WERI-Rb-1 (cell line): ENCODE measurements at regions not wholly inside any gene's neighbourhood (a gene's known extent, or its start where the extent isn't known, plus 50 kb on each side); places are given as distances from the start of the nearest gene placed in this dataset.

ENCODE experiments used
- DNase-seq: peaks from one replicate; pipeline ENCODE4 v3.0.0-alpha.2; 2020
- H3K27ac ChIP-seq: fragments of 250-450 bp; sonication (Bioruptor Pico); 2 replicates; pipeline ENCODE4 v1.5.1; 2020; ENCODE audit warnings: mild to moderate bottlenecking, moderate library complexity
- H3K27me3 ChIP-seq: fragments of 250-450 bp; sonication (Bioruptor Pico); 2 replicates; pipeline ENCODE4 v1.5.1; 2021; ENCODE audit warnings: mild to moderate bottlenecking, low read depth, moderate library complexity; ENCODE audit not compliant: insufficient read depth, severe bottlenecking
- H3K36me3 ChIP-seq: fragments of 250-450 bp; sonication (Bioruptor Pico); 2 replicates; pipeline ENCODE4 v1.5.1; 2020; ENCODE audit warnings: mild to moderate bottlenecking, moderate library complexity
- H3K4me3 ChIP-seq: 2 replicates; pipeline ENCODE4 v1.5.1; 2011; ENCODE audit warnings: low read depth, mild to moderate bottlenecking, control low read depth, low read length
- H3K9me3 ChIP-seq: fragments of 250-450 bp; sonication (Bioruptor Pico); 2 replicates; pipeline ENCODE4 v1.5.1; 2021; ENCODE audit warnings: mild to moderate bottlenecking, moderate library complexity; ENCODE audit not compliant: severe bottlenecking
- CTCF ChIP-seq: IDR thresholded peaks from 2 replicates; pipeline ENCODE4 v1.5.1; 2011; ENCODE audit warnings: low read depth, mild to moderate bottlenecking, control low read depth, inconsistent platforms, low read length

- no peak for DNase-seq
- H3K27ac ChIP-seq = no peak overlapping the region
- H3K4me3 ChIP-seq = no peak overlapping the region
- H3K27me3 ChIP-seq = peaks cover 7% of the 10 kb centered on the region
- no peaks in the 10 kb centered on the region for H3K9me3 ChIP-seq
- TF ChIP-seq CTCF = no peak
- no peaks in the 10 kb centered on the region for H3K36me3 ChIP-seq
Measured at GRCh38 chr14:42322531-42323284, 716.0 kb downstream of the LRFN5 start.

GRCh38 chr14:42319996-42320395 is 713.3 kb downstream of the LRFN5 start:
- Histone ChIP-seq H3K36me3 (no peaks in the 10 kb centered on the region), H3K27me3 (peaks cover 16% of the 10 kb centered on the region), H3K9me3 (no peaks in the 10 kb centered on the region), H3K27ac (no peak overlapping the region), H3K4me3 (no peak overlapping the region)
- TF ChIP-seq CTCF = no peak
- DNase-seq = no peak

GRCh38 chr14:42316693-42317092 is 710.0 kb downstream of the LRFN5 start:
- DNase-seq = no peak
- H3K27me3 ChIP-seq = peaks cover 21% of the 10 kb centered on the region
- no peak for TF ChIP-seq CTCF
- no peak overlapping the region for H3K27ac ChIP-seq
- no peaks in the 10 kb centered on the region for H3K36me3 ChIP-seq
- peaks cover 3% of the 10 kb centered on the region for H3K9me3 ChIP-seq
- no peak overlapping the region for H3K4me3 ChIP-seq

GRCh38 chr14:42311876-42312275 is 705.2 kb downstream of the LRFN5 start:
- Histone ChIP-seq H3K9me3 (peaks cover 11% of the 10 kb centered on the region), H3K4me3 (no peak overlapping the region), H3K27ac (no peak overlapping the region), H3K36me3 (no peaks in the 10 kb centered on the region), H3K27me3 (peaks cover 16% of the 10 kb centered on the region)
- TF ChIP-seq CTCF = no peak
- DNase-seq = no peak

GRCh38 chr14:42307239-42307825 is 700.7 kb downstream of the LRFN5 start:
- H3K4me3 ChIP-seq = no peak overlapping the region
- peaks cover 3% of the 10 kb centered on the region for H3K27me3 ChIP-seq
- no peak overlapping the region for H3K27ac ChIP-seq
- no peaks in the 10 kb centered on the region for H3K36me3 ChIP-seq
- peaks cover 11% of the 10 kb centered on the region for H3K9me3 ChIP-seq
- no peak for DNase-seq
- TF ChIP-seq CTCF = no peak
